ENCODE measurements at regions not wholly inside any gene's neighbourhood (a gene's known extent, or its start where the extent isn't known, plus 50 kb on each side); places are given as distances from the start of the nearest gene placed in this dataset.

DNA sequence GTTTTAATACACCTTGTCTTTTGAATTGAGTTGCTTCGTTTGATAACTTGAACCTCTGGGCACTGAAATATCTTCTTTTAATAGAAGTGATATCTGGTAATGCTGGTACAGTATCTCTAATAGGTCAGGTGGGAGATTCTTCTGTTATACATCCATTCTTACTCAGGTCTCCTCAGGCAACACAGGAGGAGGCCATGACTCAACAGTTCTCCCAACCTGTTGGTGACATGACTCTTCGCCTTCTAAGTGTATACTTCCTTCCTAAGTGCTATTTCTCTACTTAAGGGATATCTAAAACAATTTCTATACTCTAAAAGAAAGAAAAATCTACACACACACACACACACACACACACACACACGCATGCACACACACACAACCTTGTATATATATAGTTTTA is 509.1 kb downstream of the PCNX1 start:
- no TSS peak for BruUV-seq (replicated peaks)
- no peak for TF ChIP-seq EZH2 (IDR thresholded peaks at IDR 0.05; ENCODE audit: low read depth)
- TF ChIP-seq, protein P1, sequence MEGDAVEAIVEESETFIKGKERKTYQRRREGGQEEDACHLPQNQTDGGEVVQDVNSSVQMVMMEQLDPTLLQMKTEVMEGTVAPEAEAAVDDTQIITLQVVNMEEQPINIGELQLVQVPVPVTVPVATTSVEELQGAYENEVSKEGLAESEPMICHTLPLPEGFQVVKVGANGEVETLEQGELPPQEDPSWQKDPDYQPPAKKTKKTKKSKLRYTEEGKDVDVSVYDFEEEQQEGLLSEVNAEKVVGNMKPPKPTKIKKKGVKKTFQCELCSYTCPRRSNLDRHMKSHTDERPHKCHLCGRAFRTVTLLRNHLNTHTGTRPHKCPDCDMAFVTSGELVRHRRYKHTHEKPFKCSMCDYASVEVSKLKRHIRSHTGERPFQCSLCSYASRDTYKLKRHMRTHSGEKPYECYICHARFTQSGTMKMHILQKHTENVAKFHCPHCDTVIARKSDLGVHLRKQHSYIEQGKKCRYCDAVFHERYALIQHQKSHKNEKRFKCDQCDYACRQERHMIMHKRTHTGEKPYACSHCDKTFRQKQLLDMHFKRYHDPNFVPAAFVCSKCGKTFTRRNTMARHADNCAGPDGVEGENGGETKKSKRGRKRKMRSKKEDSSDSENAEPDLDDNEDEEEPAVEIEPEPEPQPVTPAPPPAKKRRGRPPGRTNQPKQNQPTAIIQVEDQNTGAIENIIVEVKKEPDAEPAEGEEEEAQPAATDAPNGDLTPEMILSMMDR (conservative IDR thresholded peaks at IDR 0.05), result no peak
- peak overlapping the region; percentile 41 for H3K27ac ChIP-seq
- ChIA-PET POLR2A (ENCODE audit: unreplicated experiment) (no interaction called here), CTCF (no interaction called here)
- peaks cover 10% of the 10 kb centered on the region; the same call in 1 of the 2 replicates for H3K36me3 ChIP-seq (ENCODE audit: low read depth)
- intact Hi-C loops (cut with micrococcal nuclease; ENCODE audit: unreplicated experiment), result no loop called here
- H3K9me3 ChIP-seq (ENCODE audit: insufficient read depth, low read depth), result no peaks in the 10 kb centered on the region
- no peaks in the 10 kb centered on the region for H3K9me2 ChIP-seq (ENCODE audit: insufficient read depth)
- peaks cover 11% of the 10 kb centered on the region for H3K4me1 ChIP-seq (replicated peaks; ENCODE audit: insufficient read depth)
- H3K4me2 ChIP-seq, result no peak overlapping the region
- DNase-seq, result peak in 1 of 2 experiments; percentile 39
- H3K4me3 ChIP-seq, result no peak overlapping the region
- H3F3A ChIP-seq (ENCODE audit: insufficient read depth, low read depth), result peaks cover 31% of the 10 kb centered on the region
- H2AFZ ChIP-seq, result no peak overlapping the region
- peaks cover 73% of the 10 kb centered on the region for H3K79me2 ChIP-seq (ENCODE audit: low read depth)
- H3K27me3 ChIP-seq (ENCODE audit: insufficient read depth, low read depth), result no peaks in the 10 kb centered on the region
- peaks cover 9% of the 10 kb centered on the region; the same call in 1 of the 2 replicates for H4K20me1 ChIP-seq (ENCODE audit: insufficient read depth)

DNA sequence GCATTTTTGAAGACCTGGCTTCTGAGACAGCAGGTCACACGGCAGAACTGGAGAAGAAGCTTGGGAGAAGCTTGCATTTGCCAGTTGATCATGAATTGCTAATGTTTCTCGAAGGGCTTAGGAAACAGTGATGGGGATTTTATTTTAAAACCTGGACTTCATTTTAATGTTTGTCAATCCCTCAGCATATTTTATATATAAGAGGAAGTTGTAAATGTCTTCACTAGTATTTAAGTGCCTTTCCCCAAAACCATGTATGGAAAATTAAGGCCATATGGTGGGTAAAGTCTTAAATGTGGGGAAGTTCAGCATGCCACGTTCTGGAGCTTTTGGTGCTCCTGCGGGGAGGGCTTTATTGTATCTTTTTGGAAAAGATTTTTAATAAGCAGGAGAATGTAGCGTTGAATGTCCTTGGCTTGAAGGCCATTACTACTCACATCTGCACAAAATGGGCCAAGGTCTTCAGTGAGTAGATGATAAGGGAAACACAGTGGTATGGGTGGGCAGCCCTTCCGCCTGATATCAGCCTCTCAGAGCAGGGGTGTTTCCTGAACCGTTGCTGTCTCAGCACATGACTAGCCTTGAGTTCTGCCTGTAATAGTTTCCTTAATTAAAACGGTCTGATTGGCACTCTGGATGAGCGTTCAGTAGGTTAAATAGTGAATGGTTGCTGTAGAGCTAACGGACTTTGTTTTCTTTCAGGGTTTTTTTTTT is 511.4 kb downstream of the PCNX1 start:
- Histone ChIP-seq H3K4me1 (replicated peaks; ENCODE audit: insufficient read depth) (peaks cover 11% of the 10 kb centered on the region), H3K9me2 (ENCODE audit: insufficient read depth) (no peaks in the 10 kb centered on the region), H3K27me3 (ENCODE audit: insufficient read depth, low read depth) (no peaks in the 10 kb centered on the region), H3K79me2 (ENCODE audit: low read depth) (peaks cover 68% of the 10 kb centered on the region), H3F3A (ENCODE audit: insufficient read depth, low read depth) (peaks cover 16% of the 10 kb centered on the region), H3K36me3 (ENCODE audit: low read depth) (peaks cover 16% of the 10 kb centered on the region), H3K4me3 (no peak overlapping the region), H4K20me1 (ENCODE audit: insufficient read depth) (peaks cover 4% of the 10 kb centered on the region; the same call in 1 of the 2 replicates), H3K4me2 (no peak overlapping the region), H3K9me3 (ENCODE audit: insufficient read depth, low read depth) (no peaks in the 10 kb centered on the region), H3K27ac (no peak overlapping the region), H2AFZ (no peak overlapping the region)
- ChIA-PET POLR2A (ENCODE audit: unreplicated experiment) (interaction anchor here (0.6 kb wide), 2 partner anchors 8 to 33 kb away, joined by 3 read pairs; no protein-coding TSS in a partner anchor), CTCF (no interaction called here)
- intact Hi-C loops (cut with micrococcal nuclease; ENCODE audit: unreplicated experiment), result no loop called here
- no peak for DNase-seq
- TF ChIP-seq, protein P1 (conservative IDR thresholded peaks at IDR 0.05), result no peak
- no peak for TF ChIP-seq EZH2 (IDR thresholded peaks at IDR 0.05; ENCODE audit: low read depth)
- no TSS peak for BruUV-seq (replicated peaks)

DNA sequence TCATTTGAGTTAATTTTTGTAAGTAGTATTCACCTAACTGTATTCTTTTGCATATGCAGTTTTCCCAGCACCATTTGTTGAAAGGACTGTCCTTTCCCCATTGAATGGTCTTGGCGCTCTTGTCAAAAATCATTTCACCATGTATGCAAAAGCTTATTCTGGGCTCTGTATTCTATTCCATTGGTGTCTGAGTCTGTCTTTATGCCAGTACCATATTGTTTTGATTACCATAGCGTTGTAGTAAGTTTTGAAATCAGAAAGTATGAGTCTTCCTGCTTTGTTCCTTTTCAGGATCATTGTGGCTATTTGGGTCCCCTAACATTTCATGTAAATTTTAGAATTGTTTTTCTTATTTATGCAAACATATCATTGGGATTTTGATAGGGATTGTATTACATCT is 508.7 kb upstream of the RGS6 start:
- H3K79me2 ChIP-seq (ENCODE audit: low read depth), result peaks cover 76% of the 10 kb centered on the region

More for the DNA sequence above, 508.7 kb upstream of the RGS6 start:
- DNase-seq, result no peak
- no peak overlapping the region for H3K4me3 ChIP-seq
- H3K4me2 ChIP-seq, result no peak overlapping the region
- intact Hi-C loops (cut with micrococcal nuclease; ENCODE audit: unreplicated experiment), result no loop called here
- H3K36me3 ChIP-seq (ENCODE audit: low read depth), result peaks cover 37% of the 10 kb centered on the region
- peaks cover 11% of the 10 kb centered on the region; the same call in 1 of the 2 replicates for H3F3A ChIP-seq (ENCODE audit: insufficient read depth, low read depth)
- no peaks in the 10 kb centered on the region for H3K4me1 ChIP-seq (replicated peaks; ENCODE audit: insufficient read depth)
- H3K27me3 ChIP-seq (ENCODE audit: insufficient read depth, low read depth), result no peaks in the 10 kb centered on the region
- no peaks in the 10 kb centered on the region for H3K9me2 ChIP-seq (ENCODE audit: insufficient read depth)
- peaks cover 4% of the 10 kb centered on the region; the same call in 1 of the 2 replicates for H4K20me1 ChIP-seq (ENCODE audit: insufficient read depth)
- H3K9me3 ChIP-seq (ENCODE audit: insufficient read depth, low read depth), result no peaks in the 10 kb centered on the region
- ChIA-PET POLR2A (ENCODE audit: unreplicated experiment) (no interaction called here), CTCF (no interaction called here)
- TF ChIP-seq EZH2 (IDR thresholded peaks at IDR 0.05; ENCODE audit: low read depth), result no peak
- TF ChIP-seq, protein P1 (conservative IDR thresholded peaks at IDR 0.05), result no peak
- H3K27ac ChIP-seq, result no peak overlapping the region
- BruUV-seq (replicated peaks), result no TSS peak
- H2AFZ ChIP-seq, result no peak overlapping the region

Data from PC-9 (cell line).